Neural cell (in vitro differentiated cells): ENCODE measurements at regions not wholly inside any gene's neighbourhood (a gene's known extent, or its start where the extent isn't known, plus 50 kb on each side); places are given as distances from the start of the nearest gene placed in this dataset.

Source experiments
- H2AFZ ChIP-seq: fragments of 200-600, 300-800 bp; sonication (generic), shearing (Covaris generic); 2 replicates; pipeline ENCODE4 v1.6.0; 2014; ENCODE audit warnings: low read depth, mild to moderate bottlenecking, antibody characterized with exemption, low read length, moderate library complexity
- H3F3A ChIP-seq: fragments of 200-600 bp; shearing (Covaris generic); 2 replicates; pipeline ENCODE4 v1.6.1; 2016; ENCODE audit warnings: mild to moderate bottlenecking, moderate library complexity, mixed read lengths, antibody characterized with exemption, low read length; ENCODE audit not compliant: insufficient read depth, poor library complexity, severe bottlenecking
- H3K27ac ChIP-seq: fragments of 200-600, 300-800 bp; sonication (generic), shearing (Covaris generic); 2 replicates; pipeline ENCODE4 v1.5.1; 2014; ENCODE audit warnings: mild to moderate bottlenecking, low read length, moderate library complexity
- H3K27me3 ChIP-seq: fragments of 300-800, 200-600 bp; sonication (generic), shearing (Covaris generic); 2 replicates; pipeline ENCODE4 v1.6.0; 2014; ENCODE audit warnings: mild to moderate bottlenecking, low read depth, low read length, moderate library complexity; ENCODE audit not compliant: insufficient read depth
- H3K36me3 ChIP-seq: fragments of 300-800, 200-600 bp; sonication (generic), shearing (Covaris generic); 2 replicates; pipeline ENCODE4 v1.5.1; 2014; ENCODE audit warnings: mild to moderate bottlenecking, antibody characterized with exemption, low read length, moderate library complexity; ENCODE audit not compliant: insufficient read depth
- H3K4me2 ChIP-seq: fragments of 300-800, 200-600 bp; sonication (generic), shearing (Covaris generic); 2 replicates; pipeline ENCODE4 v1.6.0; 2014; ENCODE audit warnings: mild to moderate bottlenecking, low read length
- H3K4me3 ChIP-seq: fragments of 300-800, 200-600 bp; sonication (generic), shearing (Covaris generic); 2 replicates; pipeline ENCODE4 v1.5.1; 2014; ENCODE audit warnings: mild to moderate bottlenecking, low read length, moderate library complexity
- H3K79me2 ChIP-seq: fragments of 200-600 bp; shearing (Covaris generic); replicated peaks from 2 replicates; pipeline ENCODE4 v1.6.0; 2014; ENCODE audit warnings: mild to moderate bottlenecking, low read length, moderate library complexity; ENCODE audit not compliant: insufficient read depth
- H3K9ac ChIP-seq: fragments of 300-800, 200-600 bp; sonication (generic), shearing (Covaris generic); 2 replicates; pipeline ENCODE4 v1.6.1; 2016; ENCODE audit warnings: mild to moderate bottlenecking, low read length, mixed read lengths
- H3K9me2 ChIP-seq: fragments of 200-600 bp; shearing (Covaris generic); 2 replicates; pipeline ENCODE4 v1.6.1; 2016; ENCODE audit warnings: mild to moderate bottlenecking, low read length, mixed read lengths; ENCODE audit not compliant: insufficient read depth
- H3K9me3 ChIP-seq: fragments of 200-600, 300-800 bp; sonication (generic), shearing (Covaris generic); 2 replicates; pipeline ENCODE4 v1.6.1; 2016; ENCODE audit warnings: mild to moderate bottlenecking, mixed run types, low read length, moderate library complexity, mixed read lengths
- H4K20me1 ChIP-seq: fragments of 200-600 bp; shearing (Covaris generic); 2 replicates; pipeline ENCODE4 v1.6.1; 2016; ENCODE audit warnings: mild to moderate bottlenecking, mixed run types; ENCODE audit not compliant: insufficient read depth
- CTCF ChIP-seq: fragments of 450-650 bp; IDR thresholded peaks from 2 replicates; pipeline ENCODE4 v1.5.1; 2014; ENCODE audit warnings: antibody characterized with exemption, mild to moderate bottlenecking, moderate library complexity; ENCODE audit not compliant: poor library complexity, severe bottlenecking
- EP300 ChIP-seq: fragments of 450-650 bp; conservative IDR thresholded peaks from 2 replicates; pipeline ENCODE4 v1.6.1; 2014; ENCODE audit warnings: antibody characterized with exemption, mild to moderate bottlenecking, moderate library complexity; ENCODE audit not compliant: poor library complexity, severe bottlenecking
- EZH2 ChIP-seq: fragments of 200-600, 300-800 bp; shearing (Covaris generic), sonication (generic); IDR thresholded peaks from 2 replicates; pipeline ENCODE4 v1.6.1; 2014; ENCODE audit warnings: antibody characterized with exemption, low read length, borderline replicate concordance, mild to moderate bottlenecking; ENCODE audit not compliant: insufficient read depth, poor library complexity, severe bottlenecking
- MXI1 ChIP-seq: fragments of 450-650 bp; conservative IDR thresholded peaks from 2 replicates; pipeline ENCODE4 v1.6.1; 2014; ENCODE audit warnings: antibody characterized with exemption, mild to moderate bottlenecking; ENCODE audit not compliant: poor library complexity, severe bottlenecking
- POLR2AphosphoS5 ChIP-seq: IDR thresholded peaks from 2 replicates; pipeline ENCODE4 v1.6.1; 2012
- RAD21 ChIP-seq: fragments of 450-650 bp; conservative IDR thresholded peaks from 2 replicates; pipeline ENCODE4 v1.6.1; 2014; ENCODE audit warnings: antibody characterized with exemption, mild to moderate bottlenecking, moderate library complexity
- REST ChIP-seq: IDR thresholded peaks from 2 replicates; pipeline ENCODE4 v1.6.1; 2012; ENCODE audit warnings: borderline replicate concordance
- SMC3 ChIP-seq: fragments of 450-650 bp; conservative IDR thresholded peaks from 2 replicates; pipeline ENCODE4 v1.6.1; 2014; ENCODE audit warnings: antibody characterized with exemption, mild to moderate bottlenecking, moderate library complexity; ENCODE audit not compliant: poor library complexity
- TAF1 ChIP-seq: IDR thresholded peaks from 2 replicates; pipeline ENCODE4 v1.6.1; 2012; ENCODE audit warnings: low read depth

- no peaks in the 10 kb centered on the region for H3F3A ChIP-seq
- H3K9me3 ChIP-seq = no peaks in the 10 kb centered on the region
- no peak overlapping the region for H2AFZ ChIP-seq
- no peak overlapping the region for H3K9ac ChIP-seq
- H3K4me3 ChIP-seq = no peak overlapping the region
- no peak overlapping the region for H3K27ac ChIP-seq
- H3K4me2 ChIP-seq = no peak overlapping the region
- H4K20me1 ChIP-seq = no peaks in the 10 kb centered on the region
- no peaks in the 10 kb centered on the region for H3K9me2 ChIP-seq
- no peaks in the 10 kb centered on the region for H3K79me2 ChIP-seq
- H3K36me3 ChIP-seq = no peaks in the 10 kb centered on the region
- H3K27me3 ChIP-seq = no peaks in the 10 kb centered on the region
- TF ChIP-seq SMC3 (no peak), RAD21 (no peak), POLR2AphosphoS5 (no peak), TAF1 (no peak), EZH2 (no peak), EP300 (no peak), CTCF (no peak), REST (no peak), MXI1 (no peak)
Observed at GRCh38 chr1:94701796-94702441, 118.2 kb upstream of the SLC44A3 start.

DNA sequence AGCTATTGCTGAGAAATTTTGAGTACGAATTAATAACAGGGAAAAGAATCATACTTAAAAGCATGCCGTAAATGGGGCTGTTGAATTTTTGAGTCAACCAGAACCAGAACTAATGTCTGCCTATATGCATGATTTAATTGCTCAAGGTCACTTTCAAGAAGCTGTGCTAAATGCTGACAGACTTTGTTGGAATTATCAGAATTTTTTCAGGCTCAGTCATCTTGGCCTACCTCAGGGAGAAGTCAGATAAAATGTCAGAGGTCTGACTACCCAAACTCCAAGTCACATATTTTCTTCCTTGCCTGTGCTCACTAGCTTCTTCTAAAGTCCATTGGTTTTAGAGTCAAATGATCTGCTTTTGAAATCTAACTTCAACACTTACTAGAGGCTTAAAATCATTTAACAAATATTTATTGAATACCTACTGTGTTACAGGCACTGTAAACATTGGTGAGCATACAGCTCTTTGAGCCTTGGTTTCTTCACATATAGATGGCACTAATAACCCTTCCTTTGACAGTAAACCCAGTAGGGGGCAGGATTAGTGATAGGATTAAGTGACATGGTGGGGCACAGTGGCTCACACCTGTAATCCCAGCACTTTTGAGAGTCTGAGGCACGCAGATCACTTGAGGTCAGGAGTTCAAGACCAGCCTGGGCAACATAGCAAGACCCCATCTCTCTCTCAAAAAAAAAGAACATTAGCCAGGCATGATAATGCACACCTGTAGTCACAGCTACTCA lies 121.2 kb upstream of the SLC44A3 start:
- TF ChIP-seq MXI1 (no peak), CTCF (no peak), TAF1 (no peak), EZH2 (no peak), REST (no peak), EP300 (no peak), SMC3 (no peak), POLR2AphosphoS5 (no peak), RAD21 (no peak)
- no peaks in the 10 kb centered on the region for H3F3A ChIP-seq
- H3K27ac ChIP-seq = no peak overlapping the region
- H2AFZ ChIP-seq = no peak overlapping the region
- H3K9me3 ChIP-seq = no peaks in the 10 kb centered on the region
- H3K4me2 ChIP-seq = no peak overlapping the region
- H3K9ac ChIP-seq = no peak overlapping the region
- H4K20me1 ChIP-seq = no peaks in the 10 kb centered on the region
- H3K4me3 ChIP-seq = no peak overlapping the region
- H3K27me3 ChIP-seq = no peaks in the 10 kb centered on the region
- H3K79me2 ChIP-seq = no peaks in the 10 kb centered on the region
- no peaks in the 10 kb centered on the region for H3K36me3 ChIP-seq
- H3K9me2 ChIP-seq = no peaks in the 10 kb centered on the region
